Neural cell (in vitro differentiated cells): ENCODE measurements at regions not wholly inside any gene's neighbourhood (a gene's known extent, or its start where the extent isn't known, plus 50 kb on each side); places are given as distances from the start of the nearest gene placed in this dataset.

ENCODE experiments used
- H2AFZ ChIP-seq: fragments of 200-600, 300-800 bp; sonication (generic), shearing (Covaris generic); 2 replicates; pipeline ENCODE4 v1.6.0; 2014; ENCODE audit warnings: low read depth, mild to moderate bottlenecking, antibody characterized with exemption, low read length, moderate library complexity
- H3F3A ChIP-seq: fragments of 200-600 bp; shearing (Covaris generic); 2 replicates; pipeline ENCODE4 v1.6.1; 2016; ENCODE audit warnings: mild to moderate bottlenecking, moderate library complexity, mixed read lengths, antibody characterized with exemption, low read length; ENCODE audit not compliant: insufficient read depth, poor library complexity, severe bottlenecking
- H3K27ac ChIP-seq: fragments of 200-600, 300-800 bp; sonication (generic), shearing (Covaris generic); 2 replicates; pipeline ENCODE4 v1.5.1; 2014; ENCODE audit warnings: mild to moderate bottlenecking, low read length, moderate library complexity
- H3K27me3 ChIP-seq: fragments of 300-800, 200-600 bp; sonication (generic), shearing (Covaris generic); 2 replicates; pipeline ENCODE4 v1.6.0; 2014; ENCODE audit warnings: mild to moderate bottlenecking, low read depth, low read length, moderate library complexity; ENCODE audit not compliant: insufficient read depth
- H3K36me3 ChIP-seq: fragments of 300-800, 200-600 bp; sonication (generic), shearing (Covaris generic); 2 replicates; pipeline ENCODE4 v1.5.1; 2014; ENCODE audit warnings: mild to moderate bottlenecking, antibody characterized with exemption, low read length, moderate library complexity; ENCODE audit not compliant: insufficient read depth
- H3K4me2 ChIP-seq: fragments of 300-800, 200-600 bp; sonication (generic), shearing (Covaris generic); 2 replicates; pipeline ENCODE4 v1.6.0; 2014; ENCODE audit warnings: mild to moderate bottlenecking, low read length
- H3K4me3 ChIP-seq: fragments of 300-800, 200-600 bp; sonication (generic), shearing (Covaris generic); 2 replicates; pipeline ENCODE4 v1.5.1; 2014; ENCODE audit warnings: mild to moderate bottlenecking, low read length, moderate library complexity
- H3K79me2 ChIP-seq: fragments of 200-600 bp; shearing (Covaris generic); replicated peaks from 2 replicates; pipeline ENCODE4 v1.6.0; 2014; ENCODE audit warnings: mild to moderate bottlenecking, low read length, moderate library complexity; ENCODE audit not compliant: insufficient read depth
- H3K9ac ChIP-seq: fragments of 300-800, 200-600 bp; sonication (generic), shearing (Covaris generic); 2 replicates; pipeline ENCODE4 v1.6.1; 2016; ENCODE audit warnings: mild to moderate bottlenecking, low read length, mixed read lengths
- H3K9me2 ChIP-seq: fragments of 200-600 bp; shearing (Covaris generic); 2 replicates; pipeline ENCODE4 v1.6.1; 2016; ENCODE audit warnings: mild to moderate bottlenecking, low read length, mixed read lengths; ENCODE audit not compliant: insufficient read depth
- H3K9me3 ChIP-seq: fragments of 200-600, 300-800 bp; sonication (generic), shearing (Covaris generic); 2 replicates; pipeline ENCODE4 v1.6.1; 2016; ENCODE audit warnings: mild to moderate bottlenecking, mixed run types, low read length, moderate library complexity, mixed read lengths
- H4K20me1 ChIP-seq: fragments of 200-600 bp; shearing (Covaris generic); 2 replicates; pipeline ENCODE4 v1.6.1; 2016; ENCODE audit warnings: mild to moderate bottlenecking, mixed run types; ENCODE audit not compliant: insufficient read depth
- EP300 ChIP-seq: fragments of 450-650 bp; conservative IDR thresholded peaks from 2 replicates; pipeline ENCODE4 v1.6.1; 2014; ENCODE audit warnings: antibody characterized with exemption, mild to moderate bottlenecking, moderate library complexity; ENCODE audit not compliant: poor library complexity, severe bottlenecking
- EZH2 ChIP-seq: fragments of 200-600, 300-800 bp; shearing (Covaris generic), sonication (generic); IDR thresholded peaks from 2 replicates; pipeline ENCODE4 v1.6.1; 2014; ENCODE audit warnings: antibody characterized with exemption, low read length, borderline replicate concordance, mild to moderate bottlenecking; ENCODE audit not compliant: insufficient read depth, poor library complexity, severe bottlenecking
- MXI1 ChIP-seq: fragments of 450-650 bp; conservative IDR thresholded peaks from 2 replicates; pipeline ENCODE4 v1.6.1; 2014; ENCODE audit warnings: antibody characterized with exemption, mild to moderate bottlenecking; ENCODE audit not compliant: poor library complexity, severe bottlenecking
- POLR2AphosphoS5 ChIP-seq: IDR thresholded peaks from 2 replicates; pipeline ENCODE4 v1.6.1; 2012
- RAD21 ChIP-seq: fragments of 450-650 bp; conservative IDR thresholded peaks from 2 replicates; pipeline ENCODE4 v1.6.1; 2014; ENCODE audit warnings: antibody characterized with exemption, mild to moderate bottlenecking, moderate library complexity
- SMC3 ChIP-seq: fragments of 450-650 bp; conservative IDR thresholded peaks from 2 replicates; pipeline ENCODE4 v1.6.1; 2014; ENCODE audit warnings: antibody characterized with exemption, mild to moderate bottlenecking, moderate library complexity; ENCODE audit not compliant: poor library complexity
- TAF1 ChIP-seq: IDR thresholded peaks from 2 replicates; pipeline ENCODE4 v1.6.1; 2012; ENCODE audit warnings: low read depth
- TF ChIP-seq, protein P1 (sequence below): fragments of 450-650 bp; IDR thresholded peaks from 2 replicates; pipeline ENCODE4 v1.5.1; 2014; ENCODE audit warnings: antibody characterized with exemption, mild to moderate bottlenecking, moderate library complexity; ENCODE audit not compliant: poor library complexity, severe bottlenecking
- TF ChIP-seq, protein P2 (sequence below): IDR thresholded peaks from 2 replicates; pipeline ENCODE4 v1.6.1; 2012; ENCODE audit warnings: borderline replicate concordance

DNA sequence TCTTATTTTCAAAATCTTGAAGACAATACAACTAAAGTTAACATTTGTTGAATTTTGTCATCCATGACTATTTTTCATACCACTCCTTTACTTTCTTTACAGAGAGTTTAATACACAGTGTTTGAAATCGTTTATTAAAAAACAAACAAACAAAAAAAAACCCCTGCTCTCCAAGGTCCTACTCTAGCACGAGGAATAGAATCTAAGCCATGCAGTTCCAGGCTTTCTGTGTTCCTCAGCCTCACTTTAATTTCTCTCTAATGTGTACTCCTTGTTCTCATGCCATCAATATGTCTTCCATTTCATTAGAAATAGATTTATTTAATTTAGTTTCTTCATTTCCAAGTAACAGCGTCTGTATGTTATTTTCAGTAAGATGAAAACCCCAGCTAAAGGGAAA lies 381.2 kb upstream of the MC4R start:
- H2AFZ ChIP-seq: no peak overlapping the region
- no peaks in the 10 kb centered on the region for H3K9me2 ChIP-seq
- H3K4me2 ChIP-seq: no peak overlapping the region
- H3K36me3 ChIP-seq: no peaks in the 10 kb centered on the region
- H3K4me3 ChIP-seq: no peak overlapping the region
- H3K79me2 ChIP-seq: no peaks in the 10 kb centered on the region
- H3F3A ChIP-seq: no peaks in the 10 kb centered on the region
- no peaks in the 10 kb centered on the region for H3K9me3 ChIP-seq
- no peaks in the 10 kb centered on the region for H4K20me1 ChIP-seq
- H3K27ac ChIP-seq: no peak overlapping the region
- H3K27me3 ChIP-seq: no peaks in the 10 kb centered on the region
- no peak for TF ChIP-seq POLR2AphosphoS5
- TF ChIP-seq EZH2: no peak
- no peak for TF ChIP-seq RAD21
- TF ChIP-seq, protein P1, sequence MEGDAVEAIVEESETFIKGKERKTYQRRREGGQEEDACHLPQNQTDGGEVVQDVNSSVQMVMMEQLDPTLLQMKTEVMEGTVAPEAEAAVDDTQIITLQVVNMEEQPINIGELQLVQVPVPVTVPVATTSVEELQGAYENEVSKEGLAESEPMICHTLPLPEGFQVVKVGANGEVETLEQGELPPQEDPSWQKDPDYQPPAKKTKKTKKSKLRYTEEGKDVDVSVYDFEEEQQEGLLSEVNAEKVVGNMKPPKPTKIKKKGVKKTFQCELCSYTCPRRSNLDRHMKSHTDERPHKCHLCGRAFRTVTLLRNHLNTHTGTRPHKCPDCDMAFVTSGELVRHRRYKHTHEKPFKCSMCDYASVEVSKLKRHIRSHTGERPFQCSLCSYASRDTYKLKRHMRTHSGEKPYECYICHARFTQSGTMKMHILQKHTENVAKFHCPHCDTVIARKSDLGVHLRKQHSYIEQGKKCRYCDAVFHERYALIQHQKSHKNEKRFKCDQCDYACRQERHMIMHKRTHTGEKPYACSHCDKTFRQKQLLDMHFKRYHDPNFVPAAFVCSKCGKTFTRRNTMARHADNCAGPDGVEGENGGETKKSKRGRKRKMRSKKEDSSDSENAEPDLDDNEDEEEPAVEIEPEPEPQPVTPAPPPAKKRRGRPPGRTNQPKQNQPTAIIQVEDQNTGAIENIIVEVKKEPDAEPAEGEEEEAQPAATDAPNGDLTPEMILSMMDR: no peak
- TF ChIP-seq SMC3: no peak
- TF ChIP-seq TAF1: no peak
- TF ChIP-seq MXI1: no peak
- TF ChIP-seq EP300: no peak
- TF ChIP-seq, protein P2, sequence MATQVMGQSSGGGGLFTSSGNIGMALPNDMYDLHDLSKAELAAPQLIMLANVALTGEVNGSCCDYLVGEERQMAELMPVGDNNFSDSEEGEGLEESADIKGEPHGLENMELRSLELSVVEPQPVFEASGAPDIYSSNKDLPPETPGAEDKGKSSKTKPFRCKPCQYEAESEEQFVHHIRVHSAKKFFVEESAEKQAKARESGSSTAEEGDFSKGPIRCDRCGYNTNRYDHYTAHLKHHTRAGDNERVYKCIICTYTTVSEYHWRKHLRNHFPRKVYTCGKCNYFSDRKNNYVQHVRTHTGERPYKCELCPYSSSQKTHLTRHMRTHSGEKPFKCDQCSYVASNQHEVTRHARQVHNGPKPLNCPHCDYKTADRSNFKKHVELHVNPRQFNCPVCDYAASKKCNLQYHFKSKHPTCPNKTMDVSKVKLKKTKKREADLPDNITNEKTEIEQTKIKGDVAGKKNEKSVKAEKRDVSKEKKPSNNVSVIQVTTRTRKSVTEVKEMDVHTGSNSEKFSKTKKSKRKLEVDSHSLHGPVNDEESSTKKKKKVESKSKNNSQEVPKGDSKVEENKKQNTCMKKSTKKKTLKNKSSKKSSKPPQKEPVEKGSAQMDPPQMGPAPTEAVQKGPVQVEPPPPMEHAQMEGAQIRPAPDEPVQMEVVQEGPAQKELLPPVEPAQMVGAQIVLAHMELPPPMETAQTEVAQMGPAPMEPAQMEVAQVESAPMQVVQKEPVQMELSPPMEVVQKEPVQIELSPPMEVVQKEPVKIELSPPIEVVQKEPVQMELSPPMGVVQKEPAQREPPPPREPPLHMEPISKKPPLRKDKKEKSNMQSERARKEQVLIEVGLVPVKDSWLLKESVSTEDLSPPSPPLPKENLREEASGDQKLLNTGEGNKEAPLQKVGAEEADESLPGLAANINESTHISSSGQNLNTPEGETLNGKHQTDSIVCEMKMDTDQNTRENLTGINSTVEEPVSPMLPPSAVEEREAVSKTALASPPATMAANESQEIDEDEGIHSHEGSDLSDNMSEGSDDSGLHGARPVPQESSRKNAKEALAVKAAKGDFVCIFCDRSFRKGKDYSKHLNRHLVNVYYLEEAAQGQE: no peak
- H3K9ac ChIP-seq: no peak overlapping the region

DNA sequence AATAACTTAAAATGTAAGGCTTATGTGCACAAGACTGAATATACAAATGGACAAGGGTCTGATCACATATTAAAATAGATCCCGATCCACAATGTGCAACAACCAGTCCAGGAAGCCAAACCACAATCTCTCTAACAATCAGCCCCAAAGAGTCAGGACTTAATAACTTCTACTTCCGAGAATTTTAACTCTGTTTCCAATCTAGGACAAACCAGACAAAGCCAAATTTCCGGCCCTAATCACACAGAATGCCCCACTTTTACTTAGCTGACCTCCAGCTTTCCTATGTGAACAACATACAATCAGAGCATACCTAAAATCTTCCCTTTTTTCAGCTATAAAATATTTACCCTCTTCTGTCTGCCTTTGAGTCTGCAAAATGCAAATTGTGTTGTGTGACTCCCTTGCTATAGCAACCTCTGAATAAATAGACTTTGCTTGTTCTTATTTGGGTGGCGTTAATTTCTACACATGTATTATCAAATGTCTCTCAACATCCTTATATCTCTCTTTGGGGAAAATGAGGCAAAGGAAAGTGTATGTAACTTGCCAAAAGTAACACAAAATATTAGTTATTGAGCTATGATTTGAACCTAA lies 381.9 kb upstream of the MC4R start:
- no peak overlapping the region for H3K4me3 ChIP-seq
- H4K20me1 ChIP-seq: no peaks in the 10 kb centered on the region
- no peak overlapping the region for H3K4me2 ChIP-seq
- TF ChIP-seq, protein P2: no peak
- TF ChIP-seq RAD21: no peak
- TF ChIP-seq EP300: no peak
- no peak for TF ChIP-seq TAF1
- no peak for TF ChIP-seq SMC3
- no peak for TF ChIP-seq MXI1
- TF ChIP-seq EZH2: no peak
- no peak for TF ChIP-seq POLR2AphosphoS5
- TF ChIP-seq, protein P1: no peak
- H3K9ac ChIP-seq: no peak overlapping the region
- no peak overlapping the region for H3K27ac ChIP-seq
- no peaks in the 10 kb centered on the region for H3K79me2 ChIP-seq
- H3K9me3 ChIP-seq: no peaks in the 10 kb centered on the region
- no peak overlapping the region for H2AFZ ChIP-seq
- no peaks in the 10 kb centered on the region for H3K36me3 ChIP-seq
- no peaks in the 10 kb centered on the region for H3F3A ChIP-seq
- H3K27me3 ChIP-seq: no peaks in the 10 kb centered on the region
- H3K9me2 ChIP-seq: no peaks in the 10 kb centered on the region
